NCI-H2196 (cell line): ENCODE measurements at regions not wholly inside any gene's neighbourhood (a gene's known extent, or its start where the extent isn't known, plus 50 kb on each side); places are given as distances from the start of the nearest gene placed in this dataset.
A peak's percentile ranks its signal among the peaks of the same experiment; 100 is the strongest.

Source experiments
- DNase-seq: peaks from one replicate; lab custom pipeline; 2025; ENCODE audit not compliant: unreplicated experiment; lab: John Stamatoyannopoulos, UW

DNA sequence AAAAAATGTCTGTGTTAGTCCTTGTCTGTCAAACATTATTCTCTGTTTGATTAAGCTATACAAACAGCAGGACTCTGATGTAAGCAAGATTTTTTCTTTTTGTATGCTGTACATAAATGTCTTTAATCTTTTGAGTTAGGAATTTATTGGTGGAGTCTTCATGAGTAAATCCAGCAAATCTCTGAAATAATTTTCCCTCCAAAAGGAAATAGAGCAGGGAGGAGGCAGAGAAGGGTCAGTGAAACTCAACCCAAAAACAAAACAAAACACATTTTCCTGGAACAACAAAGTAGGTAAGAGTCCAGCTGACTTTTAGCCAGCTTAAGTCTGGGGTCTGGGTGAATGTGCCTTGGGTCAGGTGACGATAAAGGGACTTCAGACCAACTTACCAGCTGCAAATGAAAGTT, 113.7 kb downstream of the FOXA2 start:
- no peak for DNase-seq

GRCh38 chr20:22466447-22467171, 117.8 kb downstream of the FOXA2 start:
- peak; percentile 24 for DNase-seq

DNA sequence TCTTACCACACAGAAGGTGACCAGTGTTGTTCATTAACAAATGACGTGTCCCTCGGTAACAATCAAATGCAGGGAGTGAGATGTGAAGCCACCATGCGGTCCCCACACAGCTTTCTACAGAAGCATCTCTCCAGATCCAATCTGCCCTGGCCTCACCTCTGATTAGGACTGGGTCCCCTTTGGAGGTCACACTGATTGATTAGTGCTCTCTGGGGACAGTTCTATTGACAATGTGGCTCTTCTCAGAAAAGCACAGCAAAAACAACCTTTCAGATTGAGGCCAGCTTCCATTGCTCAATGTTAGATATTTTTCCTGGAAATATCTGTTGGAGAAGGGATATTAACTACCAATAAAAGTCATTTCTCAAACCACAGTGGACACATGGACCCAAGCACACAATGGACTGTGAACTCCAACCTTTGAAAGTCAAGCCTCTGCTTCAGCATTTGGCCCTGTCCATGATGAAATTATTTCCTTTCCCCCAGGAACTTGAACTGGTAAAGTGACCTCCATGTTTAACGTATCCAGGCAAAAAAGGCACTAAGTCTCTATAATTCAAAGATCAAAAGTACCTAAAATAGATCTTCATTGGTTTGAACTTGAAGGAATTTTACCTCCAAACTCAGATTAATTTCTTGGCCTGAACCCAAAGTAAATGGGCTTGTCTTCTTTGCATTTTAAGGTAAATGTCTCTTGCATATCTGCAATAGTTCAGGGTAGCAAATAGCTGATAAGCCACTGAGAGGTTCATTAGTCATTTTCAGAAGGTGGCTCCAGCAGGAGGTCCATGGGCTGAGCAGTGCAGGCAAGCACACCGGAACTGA, 118.5 kb downstream of the FOXA2 start:
- no peak for DNase-seq

- no peak for DNase-seq
Observed at GRCh38 chr20:22464312-22465003, 119.9 kb downstream of the FOXA2 start.

- DNase-seq: peak; percentile 64
Observed at GRCh38 chr20:22462975-22463914, 121.1 kb downstream of the FOXA2 start.

- DNase-seq: no peak
Observed at GRCh38 chr20:22460803-22461202, 123.6 kb downstream of the FOXA2 start.

DNA sequence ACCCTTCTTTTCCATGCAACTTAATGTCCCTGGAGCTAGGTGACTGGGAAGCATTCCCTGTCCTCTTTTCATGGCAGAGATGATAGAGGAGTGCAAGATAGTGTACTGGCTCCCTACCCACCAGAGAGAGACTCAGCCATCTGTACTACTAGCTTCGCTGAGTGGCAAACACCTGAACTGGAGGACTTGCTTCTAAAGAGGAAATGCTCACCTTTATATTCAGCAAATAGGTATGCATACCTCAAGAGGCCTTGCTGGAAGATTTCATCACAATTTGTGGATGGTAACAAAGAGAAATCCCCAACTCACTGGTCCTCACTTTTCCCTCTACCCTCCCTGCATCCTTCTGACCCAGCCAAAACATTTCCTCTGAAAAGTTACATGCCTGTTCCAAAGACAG, 124.1 kb downstream of the FOXA2 start:
- no peak for DNase-seq

GRCh38 chr20:22459754-22460153, 124.6 kb downstream of the FOXA2 start:
- DNase-seq: no peak

- no peak for DNase-seq
Observed at GRCh38 chr20:22456109-22456508, 128.3 kb downstream of the FOXA2 start.

GRCh38 chr20:22455259-22455658, 129.1 kb downstream of the FOXA2 start:
- DNase-seq: no peak

- peak; percentile 21 for DNase-seq
Observed at GRCh38 chr20:22453244-22454080, 130.9 kb downstream of the FOXA2 start.

DNA sequence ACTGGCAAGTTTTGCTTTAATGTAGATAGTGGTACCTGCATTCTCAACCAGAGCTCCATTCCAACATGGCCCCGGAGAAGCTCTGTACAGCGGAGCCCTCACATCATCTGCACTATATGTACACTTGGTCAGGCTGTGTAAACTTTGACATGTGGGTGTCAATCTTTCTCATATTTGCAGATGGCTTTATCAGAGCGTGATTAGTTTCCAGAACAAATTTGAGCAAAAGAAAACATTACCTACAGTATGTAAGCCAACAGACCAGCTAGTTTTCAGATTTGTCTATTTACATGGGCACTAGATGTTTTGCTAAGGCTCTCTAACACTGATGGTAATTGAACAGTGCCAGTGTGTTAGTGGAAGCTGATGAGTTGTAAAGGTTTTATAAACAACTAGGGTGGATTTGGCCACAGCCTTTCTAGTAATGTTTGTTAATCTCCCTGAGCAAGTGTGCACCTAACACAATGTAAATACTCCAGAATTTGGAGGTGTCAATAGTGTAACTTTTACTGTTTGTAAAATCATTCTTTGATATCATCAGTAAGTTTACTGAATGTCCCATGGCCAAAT, 131.8 kb downstream of the FOXA2 start:
- DNase-seq: no peak

GRCh38 chr20:22450537-22450936, 133.8 kb downstream of the FOXA2 start:
- DNase-seq: no peak

DNA sequence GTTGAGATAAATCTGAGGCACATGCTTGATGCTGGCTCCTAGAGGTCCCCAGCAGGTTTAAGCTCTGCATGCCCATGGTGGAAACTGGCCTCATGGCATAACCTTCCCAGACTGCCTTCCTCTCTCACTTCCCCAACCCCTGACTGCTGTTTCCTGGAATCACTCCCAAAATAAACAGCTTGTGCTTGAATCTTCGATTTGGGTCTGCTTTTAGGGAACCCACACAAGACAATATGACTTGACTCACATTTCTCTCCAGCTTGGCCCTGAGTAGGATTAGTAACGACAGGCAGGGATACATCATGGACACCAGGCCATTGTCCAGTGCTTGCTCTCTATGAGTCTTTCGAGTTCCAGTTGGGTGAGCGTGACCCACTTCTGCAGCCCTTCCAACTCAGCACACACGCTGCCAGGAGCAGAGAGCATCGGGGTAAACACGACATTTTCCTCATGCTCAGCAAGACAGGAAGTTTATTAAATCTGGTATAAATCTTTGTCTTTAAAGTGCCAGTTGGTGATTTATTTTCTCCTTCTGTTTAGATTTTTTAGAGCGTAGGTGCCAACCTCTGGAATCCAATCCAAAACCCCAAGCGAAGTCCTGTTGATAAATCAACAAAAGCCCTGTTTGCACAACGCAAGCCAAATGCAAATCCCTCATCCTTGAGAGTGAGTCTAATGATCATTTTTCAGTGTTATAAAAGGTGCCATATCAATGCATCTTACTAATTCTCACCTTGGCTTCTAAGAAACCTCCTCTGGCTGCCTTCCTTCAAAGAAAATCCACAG, 135.0 kb downstream of the FOXA2 start:
- DNase-seq: peak; percentile 71

DNA sequence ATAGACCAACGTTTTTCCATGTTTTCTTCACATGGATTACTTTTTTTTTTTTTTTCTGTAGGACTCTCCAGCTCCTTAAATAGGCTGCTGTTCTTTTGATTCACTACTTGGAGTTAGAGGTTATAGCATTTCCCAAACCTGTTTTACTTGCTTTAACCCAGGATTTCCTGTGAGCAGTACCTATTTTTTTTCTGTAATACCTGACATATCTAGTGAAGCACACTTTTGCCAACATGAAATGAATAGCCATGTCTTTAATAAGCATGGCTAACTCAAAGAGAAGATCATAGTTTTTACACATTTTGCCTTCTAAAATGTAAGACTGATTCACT, 137.0 kb downstream of the FOXA2 start:
- no peak for DNase-seq

- DNase-seq: no peak
Observed at GRCh38 chr20:22446613-22447446, 137.5 kb downstream of the FOXA2 start.

GRCh38 chr20:22442318-22442717, 142.1 kb downstream of the FOXA2 start:
- DNase-seq: no peak

DNA sequence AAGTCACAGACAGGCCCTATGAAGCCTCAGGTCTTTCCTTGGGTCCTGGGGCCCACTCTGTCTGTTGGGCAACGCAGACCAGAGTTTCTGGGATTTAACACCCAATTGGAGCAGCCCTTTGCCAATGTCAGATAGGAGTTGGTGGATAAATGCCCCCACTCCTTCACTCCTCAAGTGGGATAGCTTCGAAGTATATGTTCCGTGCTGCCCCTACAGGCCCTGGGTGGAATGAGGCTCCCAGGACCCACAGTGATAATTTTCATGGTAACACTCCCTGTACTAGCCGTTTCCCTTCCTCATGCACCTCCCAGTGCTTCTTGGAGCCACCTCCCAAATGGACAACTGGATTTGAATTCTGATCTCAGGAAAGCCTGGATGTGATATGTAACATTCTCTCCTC, 145.4 kb downstream of the FOXA2 start:
- no peak for DNase-seq
